GM18502 (cell line): ENCODE measurements at regions not wholly inside any gene's neighbourhood (a gene's known extent, or its start where the extent isn't known, plus 50 kb on each side); places are given as distances from the start of the nearest gene placed in this dataset.
"Not testable (repeated sequence)": the region's sequence is repeated elsewhere in the genome, so short reads cannot be mapped to it uniquely, and the experiment has no call there.

ENCODE experiments used
- ATAC-seq: cut with Tn5 transposase; IDR thresholded peaks from one replicate; pipeline ENCODE4 v1.9.1; 2021; ENCODE audit warnings: mild to moderate bottlenecking; ENCODE audit not compliant: unreplicated experiment, poor library complexity

DNA sequence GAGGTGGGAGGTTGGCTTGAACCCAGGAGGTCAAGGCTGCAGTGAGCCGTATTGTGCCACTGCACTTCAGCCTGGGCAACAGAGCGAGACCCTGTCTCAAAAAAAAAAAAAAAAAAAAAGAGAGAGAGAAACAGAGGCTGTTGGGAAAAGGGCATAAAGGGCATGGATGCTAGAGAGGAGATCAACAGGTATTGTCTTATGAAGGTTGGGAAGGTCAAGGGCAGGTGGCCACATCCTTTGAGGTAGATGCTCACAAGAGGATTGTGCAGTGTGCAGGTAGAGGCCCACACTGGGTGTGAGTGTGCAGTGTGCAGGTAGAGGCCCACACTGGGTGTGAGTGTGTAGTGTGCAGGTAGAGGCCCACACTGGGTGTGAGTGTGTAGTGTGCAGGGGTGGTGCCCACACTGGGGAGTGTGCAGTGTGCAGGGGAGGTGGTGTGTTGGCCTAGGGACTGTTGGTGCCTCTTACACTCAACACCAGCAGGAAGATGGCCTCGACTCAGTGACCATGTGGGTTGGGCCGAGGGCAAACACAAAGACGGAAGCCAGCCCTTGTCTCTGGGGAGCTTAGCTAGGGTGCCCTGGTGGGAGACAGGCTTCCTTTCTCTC lies 404.9 kb upstream of the TNRC6C start:
- ATAC-seq: no peak

DNA sequence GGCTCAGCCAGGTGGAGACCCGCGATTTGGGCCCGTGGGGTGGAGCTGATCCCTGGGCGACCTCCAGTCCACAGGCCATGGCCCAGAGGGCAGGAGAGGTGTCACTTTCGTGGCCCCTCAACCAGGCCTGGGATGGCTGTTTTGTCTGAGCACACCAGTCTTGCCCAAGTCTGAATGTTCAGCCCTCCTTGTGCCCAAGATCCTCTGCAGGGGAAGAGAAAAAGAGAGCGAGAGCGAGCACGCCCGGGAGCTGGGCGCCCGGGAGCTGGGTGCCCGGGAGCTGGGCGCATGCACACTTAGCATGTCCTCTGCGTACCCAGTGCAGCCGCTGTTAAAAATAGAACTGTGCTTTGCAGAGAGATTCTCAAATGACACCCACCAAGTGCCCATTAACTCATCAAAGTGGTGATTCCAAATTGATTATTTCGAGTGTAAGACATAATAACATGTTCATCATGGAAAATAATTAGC lies 403.3 kb upstream of the TNRC6C start:
- ATAC-seq: no peak

GRCh38 chr17:77555741-77556291 lies 402.7 kb upstream of the TNRC6C start:
- ATAC-seq: no peak

DNA sequence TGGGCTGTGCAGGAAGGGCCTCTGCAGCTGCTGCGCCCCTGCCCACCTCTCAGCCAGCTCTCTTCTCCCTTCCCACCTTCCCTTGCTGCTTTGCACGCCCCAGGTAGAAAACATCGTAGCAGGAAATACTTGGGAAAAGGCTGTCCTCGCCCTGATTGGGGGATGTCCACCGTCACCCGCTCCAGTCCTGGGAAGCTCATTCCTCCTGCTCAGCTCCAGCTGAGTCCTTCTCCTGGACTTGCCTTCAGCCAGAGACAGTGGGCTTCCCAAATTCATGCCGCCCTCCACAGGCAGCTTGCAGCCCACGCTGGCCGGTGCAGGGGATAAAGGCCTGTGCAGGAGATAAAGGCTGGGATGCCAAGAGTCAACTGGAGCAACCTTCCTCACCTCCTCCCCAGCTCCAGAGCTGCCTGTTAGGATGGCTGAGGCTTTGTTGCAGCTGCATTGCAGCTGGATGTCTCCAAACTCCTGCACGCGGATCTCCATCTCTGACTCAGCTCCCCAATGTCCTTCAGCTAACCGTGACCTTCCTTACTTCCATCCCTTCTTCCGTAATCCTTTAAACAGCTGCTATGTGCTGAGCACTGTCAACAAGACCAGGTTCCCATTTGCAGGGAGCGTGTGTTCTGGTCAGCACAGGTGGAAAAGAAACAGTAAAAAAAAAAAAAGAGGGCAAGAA lies 402.0 kb upstream of the TNRC6C start:
- no peak for ATAC-seq

- ATAC-seq: no peak
Measured at GRCh38 chr17:77558846-77559626, 399.5 kb upstream of the TNRC6C start.

DNA sequence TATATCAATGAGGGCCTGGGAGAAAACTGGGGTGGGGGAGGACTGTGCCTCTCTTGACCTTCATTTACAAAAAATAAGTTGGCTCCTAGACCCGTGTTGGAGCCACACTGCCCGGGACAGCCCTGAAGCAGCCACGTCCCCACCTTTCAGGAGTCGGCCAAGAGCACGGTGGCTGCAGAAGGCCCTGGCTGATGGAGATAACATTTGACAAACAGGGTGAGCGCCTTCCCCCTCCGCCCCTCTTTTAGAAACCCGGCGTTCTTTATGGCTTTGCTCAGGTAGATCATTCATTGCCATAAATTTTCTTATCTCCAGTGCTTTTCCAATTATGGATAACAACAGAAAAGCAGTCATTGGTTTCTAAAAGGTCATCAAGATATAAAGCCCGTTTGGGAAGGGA lies 398.1 kb upstream of the TNRC6C start:
- no peak for ATAC-seq

GRCh38 chr17:77560841-77561240 lies 397.7 kb upstream of the TNRC6C start:
- no peak for ATAC-seq

DNA sequence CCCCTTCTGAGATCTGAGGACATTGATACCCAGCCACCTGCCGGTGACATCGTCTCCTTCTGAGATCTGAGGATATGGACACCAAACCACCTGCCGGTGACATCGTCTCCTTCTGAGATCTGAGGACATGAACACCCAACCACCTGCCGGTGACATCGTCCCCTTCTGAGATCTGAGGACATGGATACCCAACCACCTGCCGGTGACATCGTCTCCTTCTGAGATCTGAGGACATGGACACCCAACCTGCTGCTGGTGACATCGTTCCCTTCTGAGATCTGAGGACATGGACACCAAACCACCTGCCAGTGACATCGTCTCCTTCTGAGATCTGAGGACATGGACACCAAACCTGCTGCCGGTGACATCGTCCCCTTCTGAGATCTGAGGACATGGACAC lies 396.1 kb upstream of the TNRC6C start:
- not testable (repeated sequence) for ATAC-seq

DNA sequence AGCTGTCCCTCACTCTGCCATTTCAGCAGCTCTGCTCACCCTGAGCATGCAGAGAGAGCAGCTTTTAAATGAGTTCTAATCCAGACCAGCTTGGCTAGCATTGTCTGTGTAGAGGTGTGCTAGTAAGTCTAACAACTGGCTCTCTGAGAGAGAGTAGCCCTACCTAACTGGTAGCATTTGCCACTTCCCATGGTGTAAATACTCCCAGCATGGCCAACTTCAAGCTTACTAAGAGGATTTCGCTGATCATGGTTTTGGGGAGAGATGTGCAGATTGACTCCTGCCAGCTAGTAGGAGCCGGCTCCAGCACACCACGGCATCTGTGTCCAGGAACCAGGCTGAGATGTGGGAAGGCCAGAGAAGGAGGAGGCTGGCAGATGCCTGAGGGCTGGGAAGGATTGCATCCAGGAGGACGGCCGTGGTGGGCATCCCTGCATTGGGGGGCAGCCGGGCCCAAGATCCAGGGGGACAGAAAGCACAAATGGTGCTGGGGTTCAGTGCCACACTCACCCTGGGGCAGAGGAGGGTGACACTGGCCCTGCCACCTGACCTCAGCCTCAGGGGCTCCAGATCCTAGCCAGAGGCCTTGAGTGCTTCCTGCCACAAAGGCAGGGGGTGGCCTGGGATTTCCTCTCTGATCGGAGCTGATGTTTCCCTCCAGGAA lies 394.9 kb upstream of the TNRC6C start:
- no peak for ATAC-seq

- ATAC-seq: no peak
Measured at GRCh38 chr17:77564278-77564920, 394.1 kb upstream of the TNRC6C start.

DNA sequence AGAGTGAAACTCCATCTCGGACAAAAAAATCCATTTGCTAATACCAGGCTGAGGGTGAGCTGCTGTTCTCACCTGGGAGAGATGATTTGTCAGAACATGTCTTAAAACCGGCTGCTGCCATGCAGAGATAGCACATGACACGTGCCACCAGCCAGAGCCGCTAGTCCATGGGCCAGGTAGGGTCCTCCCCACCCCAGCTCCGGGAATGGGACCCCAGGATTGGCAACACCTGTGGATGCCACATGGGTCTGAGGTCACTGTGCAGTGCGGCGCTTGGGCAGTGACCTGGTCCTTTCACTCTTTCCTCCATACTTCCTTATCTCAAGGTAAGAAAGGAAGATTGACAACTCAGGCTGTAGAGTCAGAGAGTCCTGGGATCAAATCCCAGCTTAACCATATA lies 393.3 kb upstream of the TNRC6C start:
- ATAC-seq: no peak

DNA sequence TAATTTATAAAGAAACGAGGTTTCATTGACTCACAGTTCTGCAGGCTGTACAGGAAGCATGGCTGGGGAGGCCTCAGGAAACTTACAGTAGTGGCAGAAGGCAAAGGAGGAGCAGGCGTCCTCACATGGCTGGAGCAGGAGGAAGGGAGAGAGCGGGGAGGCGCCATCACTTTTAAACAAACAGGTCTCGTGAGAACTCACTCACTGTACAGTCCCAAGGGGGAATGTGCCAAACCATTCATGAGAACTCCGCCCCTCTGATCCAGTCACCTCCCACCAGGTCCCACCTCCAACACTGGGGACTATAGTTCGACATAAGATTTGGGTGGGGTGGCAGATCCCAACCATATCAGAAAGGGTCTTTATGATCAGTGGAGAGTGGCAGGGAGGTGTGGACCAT lies 392.4 kb upstream of the TNRC6C start:
- no peak for ATAC-seq

DNA sequence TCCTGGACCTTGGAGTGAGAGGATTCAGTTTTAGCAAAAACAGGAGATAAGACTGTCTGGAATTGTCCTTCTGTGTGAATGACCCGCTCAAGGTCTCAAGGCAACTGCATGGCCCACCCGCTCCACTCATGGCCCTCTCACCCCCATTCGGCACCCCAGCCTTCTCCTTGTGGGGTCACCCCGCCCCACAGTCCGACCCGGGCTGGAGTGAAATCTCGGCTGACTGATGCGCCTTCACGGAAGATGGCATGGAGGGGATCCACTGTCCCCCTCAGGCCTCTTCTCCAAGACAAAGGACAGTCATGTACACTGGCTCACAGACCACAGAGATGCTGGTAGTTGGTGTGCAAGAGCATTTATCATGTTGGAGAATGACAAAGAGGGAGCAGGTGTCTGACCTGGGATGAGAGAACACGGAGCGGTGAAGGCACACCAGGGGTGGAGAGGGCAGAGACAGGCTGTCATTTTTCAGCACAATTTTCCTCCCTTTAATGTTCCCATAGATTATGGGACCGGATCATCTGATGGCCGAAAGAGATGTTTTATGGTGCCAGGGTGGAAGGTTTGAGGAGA lies 391.9 kb upstream of the TNRC6C start:
- ATAC-seq: no peak

DNA sequence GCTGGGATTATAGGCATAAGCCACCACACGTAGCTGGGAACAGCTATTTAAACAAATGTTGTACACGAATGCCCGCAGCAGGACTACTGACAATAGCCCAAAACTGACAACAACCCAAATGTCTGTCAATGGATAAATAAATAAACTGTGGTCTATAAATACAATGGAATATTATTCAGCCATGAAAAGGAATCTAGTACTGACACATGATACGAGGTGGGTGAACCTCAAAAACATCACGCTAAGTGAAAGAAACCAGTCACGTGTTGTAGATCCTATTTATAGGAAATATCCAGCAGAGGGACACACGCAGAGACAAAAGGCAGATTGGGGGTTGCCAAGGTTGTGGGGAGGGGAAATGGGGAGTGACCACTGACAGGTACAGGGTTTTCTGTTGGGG lies 390.0 kb upstream of the TNRC6C start:
- ATAC-seq: no peak

- no peak for ATAC-seq
Measured at GRCh38 chr17:77569846-77570564, 388.5 kb upstream of the TNRC6C start.

DNA sequence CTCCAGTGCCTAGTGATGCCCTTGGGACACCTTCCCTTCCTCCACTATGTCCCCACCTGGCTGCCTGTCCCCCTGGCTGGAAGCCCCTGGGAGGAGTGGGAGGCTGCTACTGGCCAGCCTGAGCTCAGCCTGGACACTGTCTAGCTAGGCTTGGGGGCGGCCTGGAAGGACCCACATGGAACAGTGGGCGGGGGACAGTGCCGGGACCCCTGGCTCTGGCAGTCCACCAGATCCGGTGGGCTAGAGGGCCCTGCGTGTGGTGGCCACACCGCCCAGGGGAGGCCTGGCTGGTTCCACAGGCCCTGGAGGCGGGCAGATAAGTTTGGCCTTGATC lies 388.0 kb upstream of the TNRC6C start:
- ATAC-seq: no peak

GRCh38 chr17:77571155-77571981 lies 387.1 kb upstream of the TNRC6C start:
- ATAC-seq: no peak

GRCh38 chr17:77572065-77572601 lies 386.4 kb upstream of the TNRC6C start:
- ATAC-seq: no peak
